ENCODE measurements at regions not wholly inside any gene's neighbourhood (a gene's known extent, or its start where the extent isn't known, plus 50 kb on each side); places are given as distances from the start of the nearest gene placed in this dataset.

DNA sequence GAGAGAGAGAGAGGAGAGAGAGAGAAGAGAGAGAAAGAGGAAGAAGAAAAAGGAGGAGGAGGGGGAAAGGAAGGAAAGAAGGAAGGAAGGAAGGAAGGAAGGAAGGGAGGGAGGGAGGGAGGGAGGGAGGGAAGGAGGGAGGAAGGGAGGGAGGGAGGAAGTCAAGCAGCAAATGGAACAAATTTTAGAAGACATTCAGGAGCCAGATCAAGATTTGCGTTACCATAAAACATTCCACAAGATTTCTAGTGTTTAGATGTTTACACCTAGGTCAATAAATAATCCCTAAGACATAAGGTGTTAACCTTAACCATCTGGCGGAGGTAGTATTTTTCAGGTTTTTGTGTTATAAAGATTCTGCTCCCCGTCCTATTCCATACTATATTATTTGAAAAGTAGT, 1320.1 kb upstream of the PRMT6 start:
- TF ChIP-seq CTCF (IDR thresholded peaks at IDR 0.05; ENCODE audit: poor library complexity) (no peak), EZH2phosphoT487 (IDR thresholded peaks at IDR 0.05; ENCODE audit: low read depth, severe bottlenecking, unreplicated experiment) (no peak)
